WTC11 (cell line): ENCODE measurements at regions not wholly inside any gene's neighbourhood (a gene's known extent, or its start where the extent isn't known, plus 50 kb on each side); places are given as distances from the start of the nearest gene placed in this dataset.

Experiments
- MYBL2 ChIP-seq: sonication (generic); formaldehyde crosslinking; IDR thresholded peaks from 2 replicates; pipeline ENCODE4 v1.8.1; 2023; ENCODE audit warnings: mild to moderate bottlenecking, moderate library complexity, missing genetic modification reagents
- RELA ChIP-seq: sonication (generic); formaldehyde crosslinking; IDR thresholded peaks from 2 replicates; pipeline ENCODE4 v1.8.1; 2022; ENCODE audit warnings: missing genetic modification reagents, mild to moderate bottlenecking, borderline replicate concordance
- SP1 ChIP-seq: sonication (generic); formaldehyde crosslinking; conservative IDR thresholded peaks from 2 replicates; pipeline ENCODE4 v1.8.1; 2022; ENCODE audit warnings: missing genetic modification reagents
- TEAD1 ChIP-seq: sonication (generic); formaldehyde crosslinking; IDR thresholded peaks from 2 replicates; pipeline ENCODE4 v1.8.0; 2022; ENCODE audit warnings: mild to moderate bottlenecking, missing genetic modification reagents
- ZNF121 ChIP-seq: sonication (generic); formaldehyde crosslinking; IDR thresholded peaks from 2 replicates; pipeline ENCODE4 v1.8.0; 2023; ENCODE audit warnings: missing genetic modification reagents
- ZNF263 ChIP-seq: sonication (generic); formaldehyde crosslinking; IDR thresholded peaks from 2 replicates; pipeline ENCODE4 v1.8.1; 2022; ENCODE audit warnings: low read depth, mild to moderate bottlenecking, moderate library complexity, missing genetic modification reagents
- ZNF671 ChIP-seq: fragments of 250-450 bp; sonication (Bioruptor Pico); IDR thresholded peaks from 2 replicates; pipeline ENCODE4 v1.8.0; 2021; ENCODE audit warnings: mild to moderate bottlenecking
- TF ChIP-seq, protein P1 (sequence below): fragments of 200-600 bp; IDR thresholded peaks from 2 replicates; pipeline ENCODE4 v1.8.0; 2022; ENCODE audit warnings: antibody characterized with exemption
- TF ChIP-seq, protein P2 (sequence below): fragments of 250-450 bp; sonication (Bioruptor Pico); IDR thresholded peaks from 2 replicates; pipeline ENCODE4 v1.9.0; 2021; ENCODE audit warnings: mild to moderate bottlenecking
- TF ChIP-seq, protein P3 (sequence below): sonication (generic); formaldehyde crosslinking; IDR thresholded peaks from 2 replicates; pipeline ENCODE4 v1.8.1; 2023; ENCODE audit warnings: mild to moderate bottlenecking, moderate library complexity, missing genetic modification reagents

DNA sequence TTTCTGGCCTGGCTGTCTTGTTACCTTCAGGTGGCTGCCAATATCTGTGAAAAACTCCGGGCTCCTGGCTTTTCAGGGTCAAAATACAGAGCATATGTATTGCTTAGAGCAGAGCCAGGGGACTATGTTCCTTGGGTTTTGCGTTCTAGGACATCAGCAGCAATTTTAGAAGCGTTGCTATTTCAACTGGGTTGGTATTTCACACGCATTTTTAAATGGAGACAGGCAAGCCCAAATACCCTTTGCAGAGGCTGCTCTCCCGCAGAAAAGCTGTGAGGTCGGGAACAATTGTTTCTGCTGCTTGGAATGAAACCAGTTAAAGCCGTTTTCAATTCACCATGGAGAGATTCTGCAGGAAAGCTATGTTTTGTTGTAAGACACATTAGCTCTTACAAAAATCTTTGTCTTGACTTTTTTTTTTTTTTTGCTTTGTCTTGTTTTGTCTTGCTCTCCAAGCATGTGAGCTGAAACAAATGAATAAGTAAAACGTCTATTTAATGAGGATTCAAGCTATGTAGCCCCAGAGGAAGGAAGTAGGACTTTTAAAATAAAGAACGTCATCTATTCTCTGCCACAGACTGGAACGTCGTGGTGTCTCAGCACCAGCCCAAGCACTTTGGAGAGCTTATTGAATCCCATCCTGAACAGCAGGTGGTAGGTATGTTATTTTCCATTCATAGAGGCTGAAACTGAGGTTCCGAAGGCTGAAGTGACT, 181.0 kb upstream of the TBX3 start:
- TF ChIP-seq, protein P1, sequence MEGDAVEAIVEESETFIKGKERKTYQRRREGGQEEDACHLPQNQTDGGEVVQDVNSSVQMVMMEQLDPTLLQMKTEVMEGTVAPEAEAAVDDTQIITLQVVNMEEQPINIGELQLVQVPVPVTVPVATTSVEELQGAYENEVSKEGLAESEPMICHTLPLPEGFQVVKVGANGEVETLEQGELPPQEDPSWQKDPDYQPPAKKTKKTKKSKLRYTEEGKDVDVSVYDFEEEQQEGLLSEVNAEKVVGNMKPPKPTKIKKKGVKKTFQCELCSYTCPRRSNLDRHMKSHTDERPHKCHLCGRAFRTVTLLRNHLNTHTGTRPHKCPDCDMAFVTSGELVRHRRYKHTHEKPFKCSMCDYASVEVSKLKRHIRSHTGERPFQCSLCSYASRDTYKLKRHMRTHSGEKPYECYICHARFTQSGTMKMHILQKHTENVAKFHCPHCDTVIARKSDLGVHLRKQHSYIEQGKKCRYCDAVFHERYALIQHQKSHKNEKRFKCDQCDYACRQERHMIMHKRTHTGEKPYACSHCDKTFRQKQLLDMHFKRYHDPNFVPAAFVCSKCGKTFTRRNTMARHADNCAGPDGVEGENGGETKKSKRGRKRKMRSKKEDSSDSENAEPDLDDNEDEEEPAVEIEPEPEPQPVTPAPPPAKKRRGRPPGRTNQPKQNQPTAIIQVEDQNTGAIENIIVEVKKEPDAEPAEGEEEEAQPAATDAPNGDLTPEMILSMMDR = no peak
- TF ChIP-seq TEAD1 (CRISPR knock-in tag) = no peak
- no peak for TF ChIP-seq MYBL2 (CRISPR knock-in tag)
- TF ChIP-seq ZNF263 (CRISPR knock-in tag) = no peak
- no peak for TF ChIP-seq SP1 (CRISPR knock-in tag)
- TF ChIP-seq RELA (CRISPR knock-in tag) = no peak
- TF ChIP-seq ZNF121 = no peak
- TF ChIP-seq, protein P2, sequence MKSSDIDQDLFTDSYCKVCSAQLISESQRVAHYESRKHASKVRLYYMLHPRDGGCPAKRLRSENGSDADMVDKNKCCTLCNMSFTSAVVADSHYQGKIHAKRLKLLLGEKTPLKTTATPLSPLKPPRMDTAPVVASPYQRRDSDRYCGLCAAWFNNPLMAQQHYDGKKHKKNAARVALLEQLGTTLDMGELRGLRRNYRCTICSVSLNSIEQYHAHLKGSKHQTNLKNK (CRISPR knock-in tag) = no peak
- TF ChIP-seq, protein P3, sequence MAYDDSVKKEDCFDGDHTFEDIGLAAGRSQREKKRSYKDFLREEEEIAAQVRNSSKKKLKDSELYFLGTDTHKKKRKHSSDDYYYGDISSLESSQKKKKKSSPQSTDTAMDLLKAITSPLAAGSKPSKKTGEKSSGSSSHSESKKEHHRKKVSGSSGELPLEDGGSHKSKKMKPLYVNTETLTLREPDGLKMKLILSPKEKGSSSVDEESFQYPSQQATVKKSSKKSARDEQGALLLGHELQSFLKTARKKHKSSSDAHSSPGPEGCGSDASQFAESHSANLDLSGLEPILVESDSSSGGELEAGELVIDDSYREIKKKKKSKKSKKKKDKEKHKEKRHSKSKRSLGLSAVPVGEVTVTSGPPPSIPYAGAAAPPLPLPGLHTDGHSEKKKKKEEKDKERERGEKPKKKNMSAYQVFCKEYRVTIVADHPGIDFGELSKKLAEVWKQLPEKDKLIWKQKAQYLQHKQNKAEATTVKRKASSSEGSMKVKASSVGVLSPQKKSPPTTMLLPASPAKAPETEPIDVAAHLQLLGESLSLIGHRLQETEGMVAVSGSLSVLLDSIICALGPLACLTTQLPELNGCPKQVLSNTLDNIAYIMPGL (CRISPR knock-in tag) = no peak
- no peak for TF ChIP-seq ZNF671 (CRISPR knock-in tag)
